ENCODE measurements at regions not wholly inside any gene's neighbourhood (a gene's known extent, or its start where the extent isn't known, plus 50 kb on each side); places are given as distances from the start of the nearest gene placed in this dataset.

- TF ChIP-seq POLR2AphosphoS5 (IDR thresholded peaks at IDR 0.05; ENCODE audit: borderline replicate concordance, low read depth, low read length) = no peak
- TF ChIP-seq EZH2 (IDR thresholded peaks at IDR 0.05) = no peak
Measured at GRCh38 chr13:103373916-103374315, 307.7 kb upstream of the SLC10A2 start.

Data from SK-N-MC (cell line).